ENCODE measurements at regions not wholly inside any gene's neighbourhood (a gene's known extent, or its start where the extent isn't known, plus 50 kb on each side); places are given as distances from the start of the nearest gene placed in this dataset.

- TF ChIP-seq GATA2 (IDR thresholded peaks at IDR 0.05; ENCODE audit: low read depth, low read length) (no peak), GATA3 (IDR thresholded peaks at IDR 0.05; ENCODE audit: low read depth, low read length) (no peak)
These were observed 2022.9 kb upstream of the CDH6 start for GRCh38 chr5:29170599-29170998.
